ENCODE measurements at regions not wholly inside any gene's neighbourhood (a gene's known extent, or its start where the extent isn't known, plus 50 kb on each side); places are given as distances from the start of the nearest gene placed in this dataset.
"Not testable (repeated sequence)": the region's sequence is repeated elsewhere in the genome, so short reads cannot be mapped to it uniquely, and the experiment has no call there.

GRCh38 chr2:103167599-103167998 lies 405.8 kb downstream of the TMEM182 start:
- DNase-seq (ENCODE audit: low read depth) = no peak

GRCh38 chr2:103169861-103170260 lies 408.0 kb downstream of the TMEM182 start:
- DNase-seq (ENCODE audit: low read depth) = no peak

- no peak for DNase-seq (ENCODE audit: low read depth)
Measured at GRCh38 chr2:103172821-103173220, 411.0 kb downstream of the TMEM182 start.

- DNase-seq (ENCODE audit: low read depth) = no peak
Measured at GRCh38 chr2:103174711-103175110, 412.9 kb downstream of the TMEM182 start.

- DNase-seq (ENCODE audit: low read depth) = no peak
Measured at GRCh38 chr2:103176294-103176915, 414.6 kb downstream of the TMEM182 start.

GRCh38 chr2:103179798-103180197 lies 418.0 kb downstream of the TMEM182 start:
- no peak for DNase-seq (ENCODE audit: low read depth)

GRCh38 chr2:103183061-103183460 lies 421.2 kb downstream of the TMEM182 start:
- no peak for DNase-seq (ENCODE audit: low read depth)

GRCh38 chr2:103196802-103197201 lies 435.0 kb downstream of the TMEM182 start:
- no peak for DNase-seq (ENCODE audit: low read depth)

GRCh38 chr2:103200774-103201173 lies 438.9 kb downstream of the TMEM182 start:
- DNase-seq (ENCODE audit: low read depth) = not testable (repeated sequence)

- no peak for DNase-seq (ENCODE audit: low read depth)
Measured at GRCh38 chr2:103208916-103209315, 447.1 kb downstream of the TMEM182 start.

- no peak for DNase-seq (ENCODE audit: low read depth)
Measured at GRCh38 chr2:103213028-103213542, 451.3 kb downstream of the TMEM182 start.

- no peak for DNase-seq (ENCODE audit: low read depth)
Measured at GRCh38 chr2:103218516-103218915, 456.7 kb downstream of the TMEM182 start.

GRCh38 chr2:103219398-103219797 lies 457.6 kb downstream of the TMEM182 start:
- DNase-seq (ENCODE audit: low read depth) = no peak

- no peak for DNase-seq (ENCODE audit: low read depth)
Measured at GRCh38 chr2:103222969-103223368, 461.1 kb downstream of the TMEM182 start.

- no peak for DNase-seq (ENCODE audit: low read depth)
Measured at GRCh38 chr2:103230796-103231195, 469.0 kb downstream of the TMEM182 start.

GRCh38 chr2:103232865-103233264 lies 471.0 kb downstream of the TMEM182 start:
- no peak for DNase-seq (ENCODE audit: low read depth)

- DNase-seq (ENCODE audit: low read depth) = no peak
Measured at GRCh38 chr2:103233691-103234090, 471.9 kb downstream of the TMEM182 start.

- DNase-seq (ENCODE audit: low read depth) = no peak
Measured at GRCh38 chr2:103235283-103235682, 473.5 kb downstream of the TMEM182 start.

GRCh38 chr2:103249462-103249861 lies 487.6 kb downstream of the TMEM182 start:
- no peak for DNase-seq (ENCODE audit: low read depth)

GRCh38 chr2:103252781-103253180 lies 490.9 kb downstream of the TMEM182 start:
- no peak for DNase-seq (ENCODE audit: low read depth)

GRCh38 chr2:103254611-103255010 lies 492.8 kb downstream of the TMEM182 start:
- no peak for DNase-seq (ENCODE audit: low read depth)

GRCh38 chr2:103264058-103264768 lies 502.4 kb downstream of the TMEM182 start:
- no peak for DNase-seq (ENCODE audit: low read depth)

- no peak for DNase-seq (ENCODE audit: low read depth)
Measured at GRCh38 chr2:103265521-103265920, 503.7 kb downstream of the TMEM182 start.

All from forelimb muscle (tissue), 1 donor.